Natural killer cell (primary cell): ENCODE measurements at regions not wholly inside any gene's neighbourhood (a gene's known extent, or its start where the extent isn't known, plus 50 kb on each side); places are given as distances from the start of the nearest gene placed in this dataset.

ENCODE experiments used
- ATAC-seq, 3 donors: fragments of 150-1000 bp in 2 of 3; fragments of 200-7000 bp in 1 of 3; cut with Tn5 transposase; 1 replicate in 1 of 3; 2 replicates in 2 of 3; pipeline ENCODE4 v1.10.0; 2021; ENCODE audit warnings: mild to moderate bottlenecking in 2 of 3, moderate library complexity in 2 of 3
- DNase-seq, 2 donors: peaks; one replicate each; pipeline versions ENCODE4 v3.0.0 to v3.0.0-alpha.2; 2013 to 2021; ENCODE audit warnings: mixed read lengths in 1 of 2
- H3K27ac ChIP-seq: one replicate; pipeline ENCODE4 v1.5.1; 2013; ENCODE audit warnings: mild to moderate bottlenecking, low read length
- H3K27me3 ChIP-seq: one replicate; pipeline ENCODE4 v1.6.1; 2013; ENCODE audit warnings: low read length; ENCODE audit not compliant: control insufficient read depth, insufficient read depth
- H3K36me3 ChIP-seq: one replicate; pipeline ENCODE4 v1.6.1; 2013; ENCODE audit warnings: low read length; ENCODE audit not compliant: control insufficient read depth, insufficient read depth
- H3K4me1 ChIP-seq: one replicate; pipeline ENCODE4 v1.6.1; 2013; ENCODE audit warnings: low read length; ENCODE audit not compliant: control insufficient read depth, insufficient read depth
- H3K4me3 ChIP-seq: one replicate; pipeline ENCODE4 v1.5.1; 2013; ENCODE audit warnings: low read length
- H3K9me3 ChIP-seq: one replicate; pipeline ENCODE4 v1.6.1; 2013; ENCODE audit warnings: low read length; ENCODE audit not compliant: control insufficient read depth, insufficient read depth
- H3K27ac Mint-ChIP-seq, 2 donors: one replicate each; pipeline ENCODE4 v1.8.0; 2022; ENCODE audit warnings: mild to moderate bottlenecking in 2 of 2, mixed read lengths in 2 of 2, moderate library complexity in 1 of 2
- H3K27me3 Mint-ChIP-seq, 2 donors: one replicate each; pipeline ENCODE4 v1.8.0; 2022; ENCODE audit warnings: low read depth in 2 of 2, mixed read lengths in 2 of 2
- H3K36me3 Mint-ChIP-seq: one replicate; pipeline ENCODE4 v1.8.0; 2022; ENCODE audit warnings: mixed read lengths
- H3K4me1 Mint-ChIP-seq, 2 donors: one replicate each; pipeline ENCODE4 v1.8.0; 2022; ENCODE audit warnings: mixed read lengths in 2 of 2
- H3K4me3 Mint-ChIP-seq: one replicate; pipeline ENCODE4 v1.8.0; 2022; ENCODE audit warnings: mild to moderate bottlenecking, moderate library complexity, mixed read lengths
- H3K9me3 Mint-ChIP-seq, 2 donors: one replicate each; pipeline ENCODE4 v1.8.0; 2022; ENCODE audit warnings: mixed read lengths in 2 of 2
- CTCF ChIP-seq: fragments of 200-600 bp; IDR thresholded peaks from one replicate; pipeline ENCODE4 v1.8.0; 2022; ENCODE audit warnings: antibody characterized with exemption
- WGBS: methylation state at CpG from one replicate; pipeline ENCODE4 v1.1.7; 2013; ENCODE audit warnings: missing lambda C conversion rate; ENCODE audit not compliant: insufficient coverage; 5-methylcytosine and 5-hydroxymethylcytosine counted together
- intact Hi-C: fragments of 100-400 bp; cut with micrococcal nuclease; formaldehyde crosslinking; loops from one replicate; pipeline ENCODE4 v1.14.2; 2022

GRCh38 chr1:102588536-102588935 lies 519.8 kb downstream of the COL11A1 start:
- H3K27me3 ChIP-seq = no peaks in the 10 kb centered on the region
- peaks cover 3 to 6% of the 10 kb centered on the region in 2 donors for H3K9me3 Mint-ChIP-seq
- H3K4me1 ChIP-seq = no peaks in the 10 kb centered on the region
- DNase-seq (no peak), ATAC-seq (no peak)
- H3K4me3 ChIP-seq = no peak overlapping the region
- no peak for TF ChIP-seq CTCF
- no peak overlapping the region for H3K27ac Mint-ChIP-seq
- H3K4me3 Mint-ChIP-seq = no peak overlapping the region
- no peak overlapping the region for H3K27ac ChIP-seq
- no peaks in the 10 kb centered on the region for H3K27me3 Mint-ChIP-seq
- no peaks in the 10 kb centered on the region for H3K36me3 ChIP-seq
- H3K9me3 ChIP-seq = no peaks in the 10 kb centered on the region
- no peaks in the 10 kb centered on the region for H3K36me3 Mint-ChIP-seq
- WGBS = 61% methylated on average over 2 of the region's 2 CpGs
- intact Hi-C loops = no loop called here
- no peaks in the 10 kb centered on the region for H3K4me1 Mint-ChIP-seq

- Histone ChIP-seq H3K4me3 (no peak overlapping the region), H3K27me3 (no peaks in the 10 kb centered on the region), H3K4me1 (no peaks in the 10 kb centered on the region), H3K27ac (no peak overlapping the region), H3K9me3 (no peaks in the 10 kb centered on the region), H3K36me3 (no peaks in the 10 kb centered on the region)
- intact Hi-C loops = no loop called here
- Mint-ChIP-seq H3K27ac (no peak overlapping the region), H3K27me3 (no peaks in the 10 kb centered on the region), H3K9me3 (peaks cover 3 to 10% of the 10 kb centered on the region in 2 donors), H3K4me3 (no peak overlapping the region), H3K4me1 (no peaks in the 10 kb centered on the region), H3K36me3 (no peaks in the 10 kb centered on the region)
- no peak for ATAC-seq
- no peak for TF ChIP-seq CTCF
- no peak for DNase-seq
Measured at GRCh38 chr1:102586022-102586421, 522.3 kb downstream of the COL11A1 start.

- Histone ChIP-seq H3K4me1 (no peaks in the 10 kb centered on the region), H3K9me3 (no peaks in the 10 kb centered on the region), H3K27ac (no peak overlapping the region), H3K36me3 (no peaks in the 10 kb centered on the region), H3K4me3 (no peak overlapping the region), H3K27me3 (no peaks in the 10 kb centered on the region)
- Mint-ChIP-seq H3K36me3 (no peaks in the 10 kb centered on the region), H3K4me3 (no peak overlapping the region), H3K27ac (no peak overlapping the region), H3K9me3 (peaks cover 7 to 14% of the 10 kb centered on the region in 2 donors), H3K4me1 (no peaks in the 10 kb centered on the region), H3K27me3 (no peaks in the 10 kb centered on the region)
- intact Hi-C loops = no loop called here
- no peak for TF ChIP-seq CTCF
- WGBS = 95% methylated on average over 4 of the region's 4 CpGs
- DNase-seq (no peak), ATAC-seq (no peak)
Measured at GRCh38 chr1:102580806-102581205, 527.5 kb downstream of the COL11A1 start.

- H3K27ac Mint-ChIP-seq = no peak overlapping the region
- Histone ChIP-seq H3K27me3 (no peaks in the 10 kb centered on the region), H3K9me3 (no peaks in the 10 kb centered on the region), H3K36me3 (no peaks in the 10 kb centered on the region), H3K27ac (no peak overlapping the region), H3K4me3 (no peak overlapping the region), H3K4me1 (no peaks in the 10 kb centered on the region)
- no peak for TF ChIP-seq CTCF
- H3K4me1 Mint-ChIP-seq = no peaks in the 10 kb centered on the region
- H3K27me3 Mint-ChIP-seq = no peaks in the 10 kb centered on the region
- no peaks in the 10 kb centered on the region for H3K36me3 Mint-ChIP-seq
- peaks cover 10 to 17% of the 10 kb centered on the region in 2 donors for H3K9me3 Mint-ChIP-seq
- intact Hi-C loops = no loop called here
- DNase-seq = no peak
- no peak for ATAC-seq
- WGBS = 67% methylated on average over 1 of the region's 2 CpGs
- H3K4me3 Mint-ChIP-seq = no peak overlapping the region
Measured at GRCh38 chr1:102578804-102579203, 529.5 kb downstream of the COL11A1 start.
